Spleen (tissue), 11 donors: ENCODE measurements at regions not wholly inside any gene's neighbourhood (a gene's known extent, or its start where the extent isn't known, plus 50 kb on each side); places are given as distances from the start of the nearest gene placed in this dataset.

Source experiments
- DNase-seq: peaks from one replicate; pipeline ENCODE4 v3.0.0-alpha.2; 2020
- H3K27ac ChIP-seq, 8 donors: fragments of 200-600 bp; sonication (generic) in 7 of 8; 1 replicate in 4 of 8; 2 replicates in 4 of 8; pipeline versions ENCODE4 v1.5.0 to v1.8.0; 2016 to 2021; ENCODE audit warnings: inconsistent platforms in 4 of 8, mild to moderate bottlenecking in 4 of 8, moderate library complexity in 1 of 8
- H3K27me3 ChIP-seq, 7 donors: fragments of 200-600 bp; sonication (generic) in 6 of 7; replicated peaks in 1 of 7; 1 replicate in 4 of 7; 2 replicates in 3 of 7; pipeline versions ENCODE4 v1.5.0 to v1.8.0; 2016 to 2021; ENCODE audit warnings: inconsistent platforms in 3 of 7, mild to moderate bottlenecking in 1 of 7
- H3K36me3 ChIP-seq, 6 donors: fragments of 200-600 bp; sonication (generic) in 5 of 6; 1 replicate in 4 of 6; 2 replicates in 2 of 6; pipeline versions ENCODE4 v1.5.0 to v1.8.0; 2016 to 2021; ENCODE audit warnings: inconsistent platforms in 2 of 6
- H3K4me1 ChIP-seq, 6 donors: fragments of 200-600 bp; sonication (generic) in 5 of 6; 1 replicate in 3 of 6; 2 replicates in 3 of 6; pipeline versions ENCODE4 v1.5.0 to v1.8.0; 2016 to 2021; ENCODE audit warnings: inconsistent platforms in 3 of 6
- H3K4me3 ChIP-seq, 8 donors: fragments of 200-600 bp; sonication (generic) in 7 of 8; 1 replicate in 4 of 8; 2 replicates in 4 of 8; pipeline versions ENCODE4 v1.5.0 to v1.8.0; 2016 to 2021; ENCODE audit warnings: inconsistent platforms in 4 of 8, mild to moderate bottlenecking in 4 of 8, moderate library complexity in 2 of 8
- H3K9me3 ChIP-seq, 8 donors: fragments of 200-600 bp; sonication (generic) in 7 of 8; 1 replicate in 4 of 8; 2 replicates in 4 of 8; pipeline versions ENCODE4 v1.5.0 to v1.8.0; 2016 to 2021; ENCODE audit warnings: inconsistent platforms in 4 of 8
- CTCF ChIP-seq, 11 experiments: fragments of 200-600 bp in 7 of 11; fragments of 450-650 bp in 4 of 11; sonication (generic) in 4 of 11; IDR thresholded peaks in 8 of 11; conservative IDR thresholded peaks in 3 of 11; 1 replicate in 7 of 11; 2 replicates in 4 of 11; pipeline versions ENCODE4 v1.4.0 to v1.8.0; 2016 to 2021; ENCODE audit warnings: antibody characterized with exemption in 11 of 11, inconsistent platforms in 4 of 11, mild to moderate bottlenecking in 1 of 11
- POLR2A ChIP-seq, 3 donors: fragments of 450-650 bp; IDR thresholded peaks; one replicate each; pipeline ENCODE4 v1.5.1; 2017; ENCODE audit warnings: antibody characterized with exemption in 3 of 3, mild to moderate bottlenecking in 1 of 3
- POLR2AphosphoS5 ChIP-seq, 3 donors: sonication (generic); formaldehyde crosslinking; IDR thresholded peaks; one replicate each; pipeline ENCODE4 v1.5.1; 2017; ENCODE audit warnings: antibody characterized with exemption in 3 of 3
- WGBS, 5 donors: extraction: QIAGEN DNeasy Blood & Tissue Kit in 3 of 5; methylation state at CpG; one replicate each; pipeline versions ENCODE4 v1.1.5 to v1.1.7; 2013 to 2018; 5-methylcytosine and 5-hydroxymethylcytosine counted together
- intact Hi-C: fragments of 100-400 bp; cut with DNase I; formaldehyde crosslinking; loops from one replicate; pipeline ENCODE4 v1.15.0; 2023; ENCODE audit warnings: low total_unique reads
- donor health status: healthy with polysubstance abuse.
- donor health status: DM: no; HTN: no; CAD: no; lungs with moderate emphysema.
- donor health status: DM: no; HTN: no; CAD: no.
- donor health status: Bipolar disorder and iron deficiency.
- donor health status: healthy.
- donor health status: DM: no; HTN: no; CAD: no.
- donor health status: DM: yes; HTN: yes; CAD: no.

- Histone ChIP-seq H3K4me1 (no peaks in the 10 kb centered on the region), H3K27ac (no peak overlapping the region), H3K4me3 (no peak overlapping the region), H3K9me3 (peaks cover 0 to 15% (median 5%) of the 10 kb centered on the region in 8 donors), H3K27me3 (no peaks in the 10 kb centered on the region), H3K36me3 (no peaks in the 10 kb centered on the region)
- intact Hi-C loops, result no loop called here
- no peak for DNase-seq
- no peak for TF ChIP-seq POLR2A (IDR thresholded peaks at IDR 0.05)
Observed at GRCh38 chr16:80142940-80143339, 397.9 kb upstream of the DYNLRB2 start.

- WGBS, 5 donors, result 53 to 76% (median 55%) methylated on average over 6 of the region's 6 CpGs
- no peak for DNase-seq
Observed at GRCh38 chr16:80142281-80142680, 398.5 kb upstream of the DYNLRB2 start.

GRCh38 chr16:80129791-80130190, 411.0 kb upstream of the DYNLRB2 start:
- H3K27me3 ChIP-seq, result no peaks in the 10 kb centered on the region
- TF ChIP-seq CTCF (IDR thresholded peaks at IDR 0.05 in 8 of 11, conservative IDR thresholded peaks at IDR 0.05 in 3 of 11) (no peak), POLR2A (IDR thresholded peaks at IDR 0.05) (no peak), POLR2AphosphoS5 (IDR thresholded peaks at IDR 0.05) (no peak)
- H3K4me3 ChIP-seq, result no peak overlapping the region
- H3K9me3 ChIP-seq, result peaks cover 0 to 8% (median 5%) of the 10 kb centered on the region in 8 donors
- no peaks in the 10 kb centered on the region for H3K4me1 ChIP-seq
- intact Hi-C loops, result no loop called here
- H3K36me3 ChIP-seq, result no peaks in the 10 kb centered on the region
- 64 to 85% (median 77%) methylated on average over 4 of the region's 4 CpGs for WGBS, 5 donors
- DNase-seq, result no peak
- H3K27ac ChIP-seq, result no peak overlapping the region

More at GRCh38 chr16:80142281-80142680, 398.5 kb upstream of the DYNLRB2 start:
- no peaks in the 10 kb centered on the region for H3K36me3 ChIP-seq
- no peak overlapping the region for H3K27ac ChIP-seq
- H3K27me3 ChIP-seq, result no peaks in the 10 kb centered on the region
- intact Hi-C loops, result no loop called here
- peaks cover 0 to 19% (median 6%) of the 10 kb centered on the region in 8 donors for H3K9me3 ChIP-seq
- TF ChIP-seq CTCF (IDR thresholded peaks at IDR 0.05 in 8 of 11, conservative IDR thresholded peaks at IDR 0.05 in 3 of 11), result no peak
- no peak for TF ChIP-seq POLR2A (IDR thresholded peaks at IDR 0.05)
- no peak for TF ChIP-seq POLR2AphosphoS5 (IDR thresholded peaks at IDR 0.05)
- H3K4me1 ChIP-seq, result no peaks in the 10 kb centered on the region
- no peak overlapping the region for H3K4me3 ChIP-seq

- no peak overlapping the region for H3K27ac ChIP-seq
- no peak for TF ChIP-seq POLR2A (IDR thresholded peaks at IDR 0.05)
- no peak for TF ChIP-seq CTCF (IDR thresholded peaks at IDR 0.05 in 8 of 11, conservative IDR thresholded peaks at IDR 0.05 in 3 of 11)
- TF ChIP-seq POLR2AphosphoS5 (IDR thresholded peaks at IDR 0.05), result no peak
- H3K4me1 ChIP-seq, result no peaks in the 10 kb centered on the region
- no peaks in the 10 kb centered on the region for H3K36me3 ChIP-seq
- H3K4me3 ChIP-seq, result no peak overlapping the region
- peaks cover 0 to 4% (median 0%) of the 10 kb centered on the region in 7 donors for H3K27me3 ChIP-seq
- H3K9me3 ChIP-seq, result no peaks in the 10 kb centered on the region
- no peak for DNase-seq
- WGBS, 5 donors, result 66 to 80% (median 78%) methylated on average over 5 of the region's 5 CpGs
- intact Hi-C loops, result no loop called here
Observed at GRCh38 chr16:80125677-80126076, 415.1 kb upstream of the DYNLRB2 start.

GRCh38 chr16:80123189-80123588, 417.6 kb upstream of the DYNLRB2 start:
- no peak overlapping the region for H3K4me3 ChIP-seq
- 69 to 100% (median 86%) methylated on average over 1 of the region's 1 CpG for WGBS, 5 donors
- intact Hi-C loops, result no loop called here
- no peaks in the 10 kb centered on the region for H3K36me3 ChIP-seq
- DNase-seq, result no peak
- H3K9me3 ChIP-seq, result no peaks in the 10 kb centered on the region
- no peak overlapping the region for H3K27ac ChIP-seq
- no peaks in the 10 kb centered on the region for H3K4me1 ChIP-seq
- TF ChIP-seq CTCF (IDR thresholded peaks at IDR 0.05 in 8 of 11, conservative IDR thresholded peaks at IDR 0.05 in 3 of 11) (no peak), POLR2AphosphoS5 (IDR thresholded peaks at IDR 0.05) (no peak), POLR2A (IDR thresholded peaks at IDR 0.05) (no peak)
- H3K27me3 ChIP-seq, result peaks cover 0 to 12% (median 0%) of the 10 kb centered on the region in 7 donors
